SKM-1 treated with dmso at 0.1 percent for 144 hours (cell line): ENCODE measurements at regions not wholly inside any gene's neighbourhood (a gene's known extent, or its start where the extent isn't known, plus 50 kb on each side); places are given as distances from the start of the nearest gene placed in this dataset.

Experiments
- DNase-seq: peaks from one replicate; lab custom pipeline; 2025; ENCODE audit not compliant: unreplicated experiment; lab: John Stamatoyannopoulos, UW

DNA sequence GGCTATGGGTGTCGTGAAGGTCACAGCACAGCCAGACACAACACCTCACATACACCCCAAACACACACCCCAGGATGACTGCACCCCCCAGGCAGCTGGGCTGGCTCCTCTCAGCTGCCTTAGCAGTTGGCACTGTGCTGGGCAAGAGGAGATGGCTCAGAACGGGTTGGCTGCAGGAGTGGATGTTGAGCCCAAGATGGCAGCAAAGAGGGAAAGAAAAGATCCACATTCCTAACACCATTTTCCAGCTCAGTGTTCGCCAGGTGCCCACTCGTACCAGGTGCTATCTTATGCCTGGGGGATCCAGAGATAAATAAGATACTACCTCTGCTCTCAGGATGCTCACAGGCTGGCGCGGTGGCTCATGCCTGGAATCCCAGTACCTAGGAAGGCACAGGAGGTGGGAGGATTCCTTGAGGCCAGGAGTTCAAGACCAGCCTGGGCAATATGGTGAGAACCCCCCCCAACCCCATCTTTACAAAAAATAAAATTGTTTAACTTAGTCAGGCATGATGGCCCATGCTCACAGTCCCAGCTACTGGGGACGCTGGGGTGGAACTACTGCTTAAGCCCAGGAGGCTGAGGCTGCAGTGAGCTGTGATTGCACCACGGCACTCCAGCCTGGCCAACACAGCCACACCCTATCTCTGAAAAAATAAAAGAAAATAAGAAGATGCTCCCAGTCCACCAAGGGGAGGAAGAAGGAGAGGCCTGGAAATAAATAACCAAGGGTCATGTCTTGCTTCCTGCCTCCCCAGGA, 89.7 kb upstream of the ZNF507 start:
- no peak for DNase-seq

DNA sequence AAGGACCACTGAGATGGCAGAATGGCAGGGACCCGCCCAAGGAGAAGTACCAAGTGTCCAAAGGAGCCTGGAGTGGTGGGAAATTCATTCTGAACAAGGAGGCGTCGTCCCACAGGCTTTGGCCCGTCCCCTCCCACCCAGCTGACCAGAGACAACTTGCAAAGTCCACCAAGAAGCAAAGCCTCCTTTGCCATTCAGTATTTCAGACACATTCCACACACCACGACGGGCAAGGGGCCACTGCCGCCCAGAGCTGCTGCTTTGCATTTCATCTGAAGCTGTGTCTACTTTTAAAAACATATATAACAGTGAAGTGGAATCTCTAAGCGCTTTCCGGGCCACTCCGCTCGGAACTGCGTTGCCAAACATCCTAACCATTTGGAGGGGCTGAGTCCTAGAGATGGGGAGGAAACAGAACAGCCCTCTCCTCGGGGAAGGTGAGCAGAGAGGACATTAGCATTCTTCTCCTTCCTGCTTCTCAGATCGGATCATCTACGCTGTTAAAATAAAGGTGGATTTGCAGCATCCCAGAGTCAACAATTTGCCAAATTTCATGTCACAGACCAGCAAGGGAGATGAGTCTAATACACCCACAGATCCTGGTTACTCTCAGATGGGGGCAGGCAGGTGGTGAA, 89.0 kb upstream of the ZNF507 start:
- DNase-seq, result no peak

DNA sequence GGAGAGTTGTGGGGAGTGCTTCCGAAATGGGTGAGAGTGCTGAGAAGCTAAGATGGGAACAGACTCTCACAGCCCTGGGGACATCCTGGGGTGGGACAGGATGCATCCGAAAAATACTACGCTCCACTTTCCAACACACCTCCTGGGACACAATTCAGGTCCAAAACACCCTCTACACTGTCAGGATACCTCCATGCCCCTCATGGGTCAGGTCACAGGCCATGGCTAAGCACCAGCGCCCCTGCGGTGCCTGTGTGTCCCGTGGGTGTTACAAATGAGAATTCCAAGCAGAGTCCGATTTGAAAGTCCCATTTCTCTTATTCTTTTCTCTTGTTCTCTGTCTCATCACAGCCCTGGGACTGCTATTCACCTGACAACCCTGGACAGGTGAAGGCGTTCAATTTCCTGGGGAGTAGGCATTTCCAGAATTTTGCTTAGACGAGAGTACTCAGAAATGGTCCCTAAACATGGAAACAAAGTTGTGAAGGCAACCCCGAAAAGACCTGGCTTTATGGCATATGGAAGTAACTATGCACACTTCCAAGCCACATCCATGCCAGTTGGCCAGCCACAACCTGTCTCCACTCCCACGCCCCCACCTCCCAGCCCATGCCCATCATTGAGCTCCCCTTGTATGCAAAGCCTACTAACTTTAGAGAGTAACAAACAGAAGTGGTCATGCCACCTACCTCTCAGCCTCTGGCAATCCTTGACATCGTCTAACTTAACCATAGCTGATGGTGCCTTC, 87.9 kb upstream of the ZNF507 start:
- no peak for DNase-seq

DNA sequence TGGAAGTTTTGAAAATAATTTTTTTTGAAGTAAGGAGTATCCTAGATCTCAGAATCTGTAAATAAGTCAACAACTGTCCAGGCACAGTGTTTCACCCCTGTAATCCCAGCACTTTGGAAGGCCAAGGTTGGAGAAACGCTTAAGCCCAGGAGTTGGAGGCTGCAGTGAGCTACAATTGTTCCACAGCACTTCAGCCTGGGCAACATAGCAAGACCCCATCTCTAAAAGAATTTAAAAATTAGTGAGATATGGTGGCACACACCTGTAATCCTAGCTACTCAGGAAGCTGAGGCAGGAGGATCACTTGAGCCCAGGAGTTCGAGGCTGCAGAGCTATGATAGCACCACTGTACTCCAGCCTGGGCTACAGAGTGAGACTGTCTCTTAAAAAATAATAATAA, 87.2 kb upstream of the ZNF507 start:
- DNase-seq, result no peak

DNA sequence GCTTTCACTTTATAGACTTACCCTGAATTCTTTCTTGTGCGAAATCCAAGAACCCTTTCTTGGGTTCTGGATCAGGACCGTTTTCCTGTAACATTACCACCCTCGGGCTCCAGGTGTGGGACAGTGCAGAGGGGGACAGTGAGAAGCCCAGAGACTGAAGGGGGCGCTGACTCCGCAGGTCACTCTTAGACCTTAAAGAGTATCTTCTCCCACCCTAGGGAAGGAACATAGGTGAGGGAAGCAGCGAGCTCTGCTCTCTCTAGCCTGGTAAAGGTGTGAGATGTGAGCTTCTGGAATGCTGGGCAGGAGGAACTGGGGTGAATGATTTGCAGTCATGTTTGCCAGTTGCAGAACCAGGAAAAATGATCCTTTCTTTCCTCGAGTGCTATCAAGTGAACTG, 80.8 kb upstream of the ZNF507 start:
- DNase-seq, result no peak

DNA sequence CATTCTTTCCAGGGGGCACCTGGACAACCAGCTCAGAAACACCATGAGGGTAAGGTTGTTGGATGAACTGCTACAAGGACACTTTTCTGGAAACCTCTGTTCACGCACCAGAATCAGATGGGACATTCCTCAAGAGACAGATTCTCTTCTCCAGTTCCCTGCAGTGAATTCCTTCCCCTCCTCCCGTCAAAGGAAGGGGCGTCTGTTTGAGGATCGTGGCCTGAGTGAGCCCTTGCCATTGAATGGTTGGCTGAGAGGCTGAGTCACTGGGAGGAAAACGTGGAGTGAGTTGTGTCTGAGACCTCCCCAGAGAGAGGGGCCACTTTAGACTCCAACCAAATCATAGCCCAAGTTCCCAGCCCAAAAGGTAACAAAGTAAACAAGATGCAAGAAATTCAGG, 79.4 kb upstream of the ZNF507 start:
- DNase-seq, result no peak

DNA sequence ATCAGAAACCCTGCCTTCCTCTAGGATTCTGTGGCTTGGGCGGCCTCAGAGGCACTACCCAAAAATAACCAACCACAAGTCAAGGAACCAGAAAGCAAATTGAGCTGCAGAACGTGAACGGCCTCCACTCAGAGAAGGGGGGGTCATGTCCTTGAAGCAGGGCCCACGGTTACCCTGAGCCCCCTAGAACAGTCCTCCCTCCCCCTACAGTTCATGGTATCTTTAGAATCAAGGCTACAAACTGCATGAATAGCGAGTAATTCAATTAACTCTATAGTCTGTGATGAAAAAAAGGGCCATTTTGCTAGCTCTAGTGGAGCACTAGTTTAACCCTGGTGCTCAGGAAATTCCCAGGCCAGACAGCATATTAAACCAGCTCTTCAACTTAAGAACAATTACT, 79.0 kb upstream of the ZNF507 start:
- no peak for DNase-seq

DNA sequence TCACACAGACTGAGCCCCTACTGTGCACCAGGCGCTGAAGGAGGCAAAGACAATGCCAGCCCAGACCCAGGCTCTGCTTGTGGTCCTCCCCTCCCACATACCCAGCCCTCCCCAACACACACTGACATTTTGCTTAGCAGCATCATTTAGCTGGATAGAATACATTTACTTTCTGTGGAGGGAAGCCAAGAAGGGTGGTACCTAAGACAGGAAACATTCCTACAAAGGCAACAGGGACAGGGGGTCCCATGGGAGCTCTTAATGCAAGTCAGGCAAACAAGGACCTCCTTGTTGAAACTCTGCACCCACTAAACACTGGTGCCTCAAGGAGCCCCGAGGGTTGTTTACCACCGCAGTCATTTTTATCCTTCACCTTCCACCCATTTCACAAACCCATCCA, 77.0 kb upstream of the ZNF507 start:
- no peak for DNase-seq

DNA sequence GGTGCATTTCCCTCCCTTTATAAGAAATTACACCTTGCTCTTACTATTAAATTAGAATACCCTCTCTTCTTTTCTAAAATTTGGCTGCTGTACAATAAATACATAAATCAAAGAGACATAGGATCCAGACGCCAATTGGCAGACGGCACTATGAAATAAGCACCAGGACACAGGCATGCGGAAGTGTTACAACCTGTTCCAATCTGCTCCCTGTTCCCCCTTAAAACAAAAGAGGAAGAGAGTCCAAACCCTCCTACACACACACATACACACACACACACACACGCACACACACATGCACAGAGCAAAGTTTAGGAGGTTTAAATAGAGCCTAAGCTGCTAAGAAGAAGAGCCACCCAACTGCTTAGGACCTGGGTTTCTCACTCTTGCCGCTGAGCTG, 75.6 kb upstream of the ZNF507 start:
- no peak for DNase-seq

DNA sequence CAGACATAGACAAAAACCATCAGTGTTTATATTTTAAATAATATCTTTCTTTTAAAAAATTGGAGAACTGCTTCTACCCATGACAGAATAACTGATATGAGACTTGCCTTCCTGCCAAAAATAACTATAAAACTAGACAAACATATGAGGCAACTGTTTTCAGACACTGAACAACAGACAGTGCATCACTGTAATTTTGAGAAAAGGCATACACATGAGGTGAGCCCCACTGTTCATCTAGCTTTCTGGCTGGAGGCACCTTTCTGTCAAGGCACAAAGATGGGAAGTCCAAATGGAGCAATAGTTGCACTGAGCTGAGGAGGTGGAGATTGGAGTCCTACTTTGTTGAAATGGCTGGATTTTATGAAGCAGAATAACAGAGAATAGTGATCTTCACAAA, 71.9 kb upstream of the ZNF507 start:
- no peak for DNase-seq

DNA sequence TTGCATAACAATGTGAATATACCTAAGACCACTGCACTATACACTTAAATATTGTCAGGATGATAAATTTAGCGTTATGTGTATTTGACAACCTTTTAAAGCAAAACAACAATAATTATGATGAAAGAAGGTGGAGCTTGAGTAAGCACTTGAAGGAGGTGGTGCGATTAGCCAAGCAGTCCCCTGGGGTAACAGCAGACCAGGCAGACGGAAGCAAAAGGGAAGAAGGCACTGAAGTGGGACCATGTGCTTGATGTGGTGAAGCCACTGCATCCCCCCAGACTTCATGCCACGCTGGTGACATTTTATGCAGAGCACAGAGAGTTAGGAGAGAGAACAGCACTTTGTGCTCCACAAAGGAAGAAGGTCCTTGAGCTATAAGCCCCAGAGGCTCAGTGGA, 58.3 kb upstream of the ZNF507 start:
- no peak for DNase-seq

DNA sequence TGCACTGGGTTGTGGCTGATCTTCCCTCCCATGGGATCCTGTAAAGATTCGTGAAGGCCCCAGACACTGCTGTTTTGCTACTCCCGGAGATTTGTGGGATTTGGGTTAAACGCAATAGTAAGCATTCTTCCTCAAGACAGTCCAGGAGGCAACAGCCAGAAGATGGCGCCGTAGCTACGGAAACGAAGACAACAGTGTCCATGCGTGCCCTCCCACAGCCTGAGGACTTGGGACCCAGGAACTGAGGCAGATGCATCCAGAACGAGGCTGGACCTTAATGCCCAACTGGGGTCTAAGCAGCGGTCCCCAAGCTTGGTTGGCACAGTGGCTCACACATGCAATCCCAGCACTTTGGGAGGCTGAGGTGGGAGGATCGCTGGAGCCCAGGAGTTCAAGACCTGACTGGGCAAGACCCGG, 57.6 kb upstream of the ZNF507 start:
- no peak for DNase-seq

DNA sequence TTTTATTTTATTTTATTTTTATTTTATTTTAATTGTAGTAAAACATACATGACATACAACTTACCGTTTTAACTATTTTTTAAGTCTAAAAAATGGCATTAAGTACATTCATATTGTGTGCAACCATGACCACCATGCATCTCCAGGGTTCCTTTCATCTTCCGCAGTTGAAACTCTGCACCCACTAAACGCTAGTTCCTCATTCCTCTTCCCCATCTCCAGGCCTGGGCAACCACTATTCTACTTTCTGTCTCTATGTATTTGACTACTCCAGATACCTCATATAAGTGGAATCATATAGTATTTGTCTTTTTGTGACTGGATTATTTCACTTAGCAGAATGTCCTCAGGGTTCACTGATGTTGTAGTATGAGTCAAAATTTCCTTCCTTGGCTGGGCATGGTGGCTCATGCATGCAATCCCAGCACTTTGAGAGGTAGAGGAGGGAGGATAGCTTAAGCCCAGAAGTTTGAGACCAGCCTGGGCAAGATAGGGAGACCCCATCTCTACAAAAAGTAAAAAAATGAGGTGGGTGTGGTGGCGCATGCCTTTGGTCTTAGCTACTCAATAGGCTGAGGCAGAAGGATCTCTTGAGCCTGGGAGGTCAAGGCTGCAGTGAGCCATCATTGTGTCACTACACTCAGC, 55.7 kb upstream of the ZNF507 start:
- peak; percentile 18 for DNase-seq

DNA sequence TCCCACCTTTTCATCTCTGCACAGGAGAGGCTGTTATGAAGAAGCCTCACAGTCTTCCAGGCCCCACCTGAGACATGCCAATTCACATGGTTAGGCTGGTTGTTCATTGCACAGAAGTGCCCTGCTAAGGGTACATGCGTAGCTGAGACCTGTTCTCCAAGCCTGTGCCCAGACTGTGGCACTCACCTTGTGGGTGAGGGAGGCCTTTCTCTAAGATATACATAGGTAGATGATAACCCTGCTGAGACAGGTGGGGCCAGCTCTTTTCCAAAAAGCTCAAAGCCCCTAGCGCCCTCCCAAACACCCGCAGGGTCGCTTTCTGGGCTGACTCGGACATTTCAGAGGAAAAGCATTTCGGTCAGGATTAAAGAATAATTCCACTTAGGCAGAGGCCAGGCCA, 53.5 kb upstream of the ZNF507 start:
- DNase-seq, result no peak

DNA sequence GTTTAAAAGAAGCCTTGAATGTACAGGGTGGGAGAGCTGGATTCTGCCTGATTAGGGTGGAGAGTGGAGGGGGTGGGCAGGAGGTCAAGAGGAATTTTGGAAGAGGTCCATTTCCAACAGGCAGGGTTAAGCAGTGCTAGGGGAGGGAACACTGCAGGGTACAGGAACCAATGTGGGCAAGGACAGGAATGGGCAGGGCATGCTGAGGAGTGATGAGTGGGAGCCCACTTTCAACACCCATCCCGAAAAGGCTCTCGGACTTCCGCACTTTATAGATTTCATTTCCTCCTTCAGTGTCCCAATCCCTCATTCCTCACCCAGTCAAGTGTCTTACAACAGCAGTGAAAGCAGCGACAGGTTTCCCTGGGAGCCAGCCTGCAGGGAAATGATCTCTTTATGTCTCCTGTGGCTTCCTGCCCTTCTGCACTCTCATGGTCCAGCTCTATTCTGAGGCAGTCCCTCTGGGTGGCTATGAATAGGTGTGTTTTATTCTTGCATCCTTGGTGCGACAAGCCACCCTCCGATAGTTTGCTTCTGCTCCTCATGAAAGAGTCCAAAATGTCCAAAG, 50.5 kb upstream of the ZNF507 start:
- no peak for DNase-seq
